Upper lobe of left lung (tissue), 6 donors: ENCODE measurements at regions not wholly inside any gene's neighbourhood (a gene's known extent, or its start where the extent isn't known, plus 50 kb on each side); places are given as distances from the start of the nearest gene placed in this dataset.

Experiments
- ATAC-seq, 2 donors: fragments of 200-7000 bp; cut with Tn5 transposase; one replicate each; pipeline ENCODE4 v1.9.1; 2022; ENCODE audit warnings: mild to moderate bottlenecking in 2 of 2, moderate library complexity in 2 of 2; ENCODE audit not compliant: low FRiP score in 2 of 2
- DNase-seq, 2 donors: peaks; one replicate each; pipeline ENCODE4 v3.0.0-alpha.2; 2019 to 2020
- H3K27ac ChIP-seq, 4 donors: fragments of 200-600 bp; sonication (generic); one replicate each; pipeline ENCODE4 v1.5.1; 2016 to 2019
- H3K27me3 ChIP-seq, 4 donors: fragments of 200-600 bp; sonication (generic); one replicate each; pipeline ENCODE4 v1.5.1; 2017 to 2019
- H3K36me3 ChIP-seq, 4 donors: fragments of 200-600 bp; sonication (generic); one replicate each; pipeline ENCODE4 v1.5.1; 2016 to 2019
- H3K4me1 ChIP-seq, 4 donors: fragments of 200-600 bp; sonication (generic); one replicate each; pipeline ENCODE4 v1.5.1; 2018 to 2019
- H3K4me3 ChIP-seq, 4 donors: fragments of 200-600 bp; sonication (generic); one replicate each; pipeline ENCODE4 v1.5.1; 2017 to 2019; ENCODE audit warnings: mild to moderate bottlenecking in 2 of 4, moderate library complexity in 1 of 4
- H3K9me3 ChIP-seq, 4 donors: fragments of 200-600 bp; sonication (generic); one replicate each; pipeline ENCODE4 v1.5.1; 2018 to 2019
- CTCF ChIP-seq, 6 experiments: fragments of 450-650 bp in 4 of 6; fragments of 200-600 bp in 2 of 6; sonication (generic) in 2 of 6; IDR thresholded peaks; one replicate each; pipeline ENCODE4 v1.5.1; 2016 to 2019; ENCODE audit warnings: antibody characterized with exemption in 6 of 6
- EP300 ChIP-seq, 4 donors: sonication (generic); formaldehyde crosslinking; IDR thresholded peaks; one replicate each; pipeline ENCODE4 v1.5.1; 2017; ENCODE audit warnings: antibody characterized with exemption in 4 of 4, control low read depth in 2 of 4
- POLR2A ChIP-seq, 4 donors: fragments of 450-650 bp; IDR thresholded peaks; one replicate each; pipeline ENCODE4 v1.5.1; 2016 to 2017; ENCODE audit warnings: antibody characterized with exemption in 4 of 4, mild to moderate bottlenecking in 2 of 4
- POLR2AphosphoS5 ChIP-seq, 2 donors: sonication (generic); formaldehyde crosslinking; IDR thresholded peaks; one replicate each; pipeline ENCODE4 v1.5.1; 2017; ENCODE audit warnings: antibody characterized with exemption in 2 of 2
- WGBS, 2 donors: methylation state at CpG; one replicate each; pipeline ENCODE4 v1.1.5; 2017 to 2018; 5-methylcytosine and 5-hydroxymethylcytosine counted together
- donor health status: DM: no; HTN: no; CAD: no; lungs with moderate emphysema.
- donor health status: DM: no; HTN: yes; CAD: no; lungs with severe emphysema.

GRCh38 chr3:25339225-25339624 lies 88.8 kb upstream of the RARB start:
- Histone ChIP-seq H3K4me3 (no peak overlapping the region), H3K36me3 (no peaks in the 10 kb centered on the region), H3K4me1 (no peaks in the 10 kb centered on the region), H3K27ac (no peak overlapping the region), H3K27me3 (no peaks in the 10 kb centered on the region), H3K9me3 (no peaks in the 10 kb centered on the region)
- TF ChIP-seq CTCF (IDR thresholded peaks at IDR 0.05) (no peak), POLR2A (IDR thresholded peaks at IDR 0.05) (no peak), EP300 (IDR thresholded peaks at IDR 0.05) (no peak), POLR2AphosphoS5 (IDR thresholded peaks at IDR 0.05) (no peak)
- no peak for ATAC-seq
- WGBS, 2 donors = 83 to 92% methylated on average over 9 of the region's 9 CpGs
- no peak for DNase-seq

- Histone ChIP-seq H3K9me3 (no peaks in the 10 kb centered on the region), H3K36me3 (no peaks in the 10 kb centered on the region), H3K27me3 (no peaks in the 10 kb centered on the region), H3K27ac (no peak overlapping the region), H3K4me3 (no peak overlapping the region), H3K4me1 (no peaks in the 10 kb centered on the region)
- WGBS, 2 donors = 62 to 85% methylated on average over 1 of the region's 1 CpG
- ATAC-seq = no peak
- TF ChIP-seq POLR2A (IDR thresholded peaks at IDR 0.05) (no peak), EP300 (IDR thresholded peaks at IDR 0.05) (no peak), POLR2AphosphoS5 (IDR thresholded peaks at IDR 0.05) (no peak), CTCF (IDR thresholded peaks at IDR 0.05) (no peak)
- DNase-seq = no peak
Measured at GRCh38 chr3:25344670-25345069, 83.4 kb upstream of the RARB start.

GRCh38 chr3:25349095-25349494 lies 79.0 kb upstream of the RARB start:
- Histone ChIP-seq H3K9me3 (no peaks in the 10 kb centered on the region), H3K4me1 (no peaks in the 10 kb centered on the region), H3K27ac (no peak overlapping the region), H3K27me3 (no peaks in the 10 kb centered on the region), H3K4me3 (no peak overlapping the region), H3K36me3 (no peaks in the 10 kb centered on the region)
- DNase-seq (no peak), ATAC-seq (no peak)
- 56 to 57% methylated on average over 6 of the region's 6 CpGs for WGBS, 2 donors
- TF ChIP-seq CTCF (IDR thresholded peaks at IDR 0.05) = no peak

- TF ChIP-seq EP300 (IDR thresholded peaks at IDR 0.05) (no peak), CTCF (IDR thresholded peaks at IDR 0.05) (no peak), POLR2AphosphoS5 (IDR thresholded peaks at IDR 0.05) (no peak), POLR2A (IDR thresholded peaks at IDR 0.05) (no peak)
Measured at GRCh38 chr3:25349828-25350724, 78.0 kb upstream of the RARB start.

GRCh38 chr3:25350725-25351114 lies 77.3 kb upstream of the RARB start:
- Histone ChIP-seq H3K4me1 (no peaks in the 10 kb centered on the region), H3K4me3 (no peak overlapping the region), H3K27ac (no peak overlapping the region), H3K27me3 (no peaks in the 10 kb centered on the region), H3K36me3 (no peaks in the 10 kb centered on the region), H3K9me3 (no peaks in the 10 kb centered on the region)
- ATAC-seq (no peak), DNase-seq (no peak)
- TF ChIP-seq CTCF (IDR thresholded peaks at IDR 0.05) (no peak), EP300 (IDR thresholded peaks at IDR 0.05) (no peak), POLR2AphosphoS5 (IDR thresholded peaks at IDR 0.05) (no peak), POLR2A (IDR thresholded peaks at IDR 0.05) (no peak)
- WGBS, 2 donors = 89 to 93% methylated on average over 5 of the region's 5 CpGs

More at GRCh38 chr3:25349828-25350724, 78.0 kb upstream of the RARB start:
- no peak overlapping the region for H3K4me3 ChIP-seq
- DNase-seq = no peak
- H3K4me1 ChIP-seq = no peaks in the 10 kb centered on the region
- no peaks in the 10 kb centered on the region for H3K9me3 ChIP-seq
- 85 to 88% methylated on average over 6 of the region's 6 CpGs for WGBS, 2 donors
- no peaks in the 10 kb centered on the region for H3K27me3 ChIP-seq
- H3K36me3 ChIP-seq = no peaks in the 10 kb centered on the region
- H3K27ac ChIP-seq = no peak overlapping the region
- no peak for ATAC-seq
